HepG2 (cell line): ENCODE measurements at regions not wholly inside any gene's neighbourhood (a gene's known extent, or its start where the extent isn't known, plus 50 kb on each side); places are given as distances from the start of the nearest gene placed in this dataset.

Experiments
- ATAC-seq: fragments of 200-7000 bp; cut with Tn5 transposase; 3 replicates; pipeline ENCODE4 v1.9.1; 2020; ENCODE audit warnings: mild to moderate bottlenecking, moderate library complexity
- BruUV-seq: library from RNA; stranded (reverse); fragments of 400-500 nt; replicated peaks from 2 replicates; lab custom pipeline; 2021; lab: Mats Ljungman, UMichigan
- CTCF ChIA-PET: fragments of 300-600 bp; formaldehyde crosslinking; extraction: SDS; loops from one replicate; lab custom pipeline; 2021; ENCODE audit warnings: low total read pairs, inconsistent platforms, low intra/inter-chr PET ratio; lab: Yijun Ruan, JAX
- POLR2A ChIA-PET: fragments of 350-600 bp; sonication (Branson Sonifier 250); formaldehyde crosslinking; loops from one replicate; lab custom pipeline; 2020; ENCODE audit warnings: antibody characterized with exemption, inconsistent platforms; lab: Yijun Ruan, JAX
- DNase-seq: peaks from one replicate; pipeline ENCODE4 v3.0.0-alpha.2; 2015; ENCODE audit warnings: low spot score
- FAIRE-seq: peaks from 3 replicates; lab custom pipeline; 2011; peaks lifted over from hg19 to GRCh38; lab: Jason Lieb, UNC
- H2AFZ ChIP-seq: one replicate; pipeline ENCODE4 v1.6.1; 2011; ENCODE audit warnings: low read length, inconsistent platforms
- H3K27ac ChIP-seq: fragments of 300-600 bp; 3 replicates; pipeline ENCODE4 v1.8.0; 2011; ENCODE audit warnings: mixed run types, mild to moderate bottlenecking, mixed read lengths, low read length, inconsistent platforms; ENCODE audit not compliant: insufficient read depth; ENCODE audit errors: extremely low read length
- H3K27me3 ChIP-seq, 2 experiments: fragments of 200-600 bp in 1 of 2; 2 replicates in 1 of 2; 3 replicates in 1 of 2; pipeline versions ENCODE4 v1.6.0 to v1.8.0; 2011; ENCODE audit warnings: low read length in 2 of 2, mild to moderate bottlenecking in 2 of 2, moderate library complexity in 2 of 2, inconsistent platforms in 1 of 2; ENCODE audit not compliant: insufficient read depth in 2 of 2, control insufficient read depth in 1 of 2
- H3K36me3 ChIP-seq, 2 experiments: fragments of 200-600 bp in 1 of 2; replicated peaks in 1 of 2; 2 replicates in 1 of 2; 3 replicates in 1 of 2; pipeline versions ENCODE4 v1.5.1 to v1.8.0; 2011; ENCODE audit warnings: low read length in 2 of 2, inconsistent platforms in 1 of 2; ENCODE audit not compliant: insufficient read depth in 2 of 2, control insufficient read depth in 1 of 2
- H3K4me1 ChIP-seq: 2 replicates; pipeline ENCODE4 v1.5.1; 2012; ENCODE audit warnings: low read length, inconsistent platforms; ENCODE audit not compliant: insufficient read depth
- H3K4me2 ChIP-seq: 2 replicates; pipeline ENCODE4 v1.6.0; 2011; ENCODE audit warnings: low read depth, low read length, inconsistent platforms
- H3K4me3 ChIP-seq, 3 experiments: fragments of 200-600 bp in 1 of 3; sonication (generic), shearing (Covaris generic) in 1 of 3; replicated peaks in 1 of 3; 2 replicates each; pipeline ENCODE4 v1.5.1; 2011 to 2016; ENCODE audit warnings: low read length in 3 of 3, inconsistent platforms in 2 of 3, low read depth in 2 of 3, mild to moderate bottlenecking in 2 of 3, control low read depth in 1 of 3, mixed read lengths in 1 of 3; ENCODE audit not compliant: insufficient read depth in 1 of 3
- H3K79me2 ChIP-seq: one replicate; pipeline ENCODE4 v1.6.1; 2011; ENCODE audit warnings: low read length, inconsistent platforms; ENCODE audit not compliant: insufficient read depth
- H3K9ac ChIP-seq: 2 replicates; pipeline ENCODE4 v1.6.0; 2011; ENCODE audit warnings: mild to moderate bottlenecking, low read depth, low read length, inconsistent platforms; ENCODE audit not compliant: insufficient read depth
- H3K9me3 ChIP-seq: 2 replicates; pipeline ENCODE4 v1.5.1; 2012; ENCODE audit warnings: mild to moderate bottlenecking, low read length
- H4K20me1 ChIP-seq: 2 replicates; pipeline ENCODE4 v1.6.0; 2011; ENCODE audit warnings: inconsistent platforms, mild to moderate bottlenecking, low read length, moderate library complexity; ENCODE audit not compliant: insufficient read depth
- SCMH1 ChIP-seq: sonication (generic); formaldehyde crosslinking; IDR thresholded peaks from 2 replicates; pipeline ENCODE4 v1.9.0; 2021; ENCODE audit warnings: missing genetic modification reagents, mild to moderate bottlenecking, borderline replicate concordance
- TAF1 ChIP-seq: sonication (generic); formaldehyde crosslinking; IDR thresholded peaks from 2 replicates; pipeline ENCODE4 v1.4.0; 2020; ENCODE audit warnings: missing genetic modification reagents
- WGBS: methylation state at CpG from one replicate; pipeline ENCODE4 v1.1.6; 2017; ENCODE audit warnings: low lambda C conversion rate; 5-methylcytosine and 5-hydroxymethylcytosine counted together
- in situ Hi-C: cut with HindIII; loops from 2 replicates; pipeline ENCODE4 v1.10.0; 2017; ENCODE audit warnings: low pct_unique_long_range_greater_than_20kb; ENCODE audit not compliant: extremely low pct_ligation_motif_present
- intact Hi-C: fragments of 100-400 bp; cut with micrococcal nuclease; formaldehyde crosslinking; loops from one replicate; pipeline ENCODE4 v1.10.0; 2022; ENCODE audit not compliant: unreplicated experiment
- TF ChIP-seq, protein P1 (sequence below): sonication (generic); formaldehyde crosslinking; IDR thresholded peaks from 2 replicates; pipeline ENCODE4 v1.5.0; 2020; ENCODE audit warnings: missing genetic modification reagents
- TF ChIP-seq, protein P2 (sequence below): sonication (generic); IDR thresholded peaks from 2 replicates; pipeline ENCODE4 v1.6.1; 2016; ENCODE audit warnings: low read depth, borderline replicate concordance
- TF ChIP-seq, protein P3 (sequence below): sonication (generic); formaldehyde crosslinking; IDR thresholded peaks from 2 replicates; pipeline ENCODE4 v1.5.0; 2020; ENCODE audit warnings: mild to moderate bottlenecking, missing genetic modification reagents

DNA sequence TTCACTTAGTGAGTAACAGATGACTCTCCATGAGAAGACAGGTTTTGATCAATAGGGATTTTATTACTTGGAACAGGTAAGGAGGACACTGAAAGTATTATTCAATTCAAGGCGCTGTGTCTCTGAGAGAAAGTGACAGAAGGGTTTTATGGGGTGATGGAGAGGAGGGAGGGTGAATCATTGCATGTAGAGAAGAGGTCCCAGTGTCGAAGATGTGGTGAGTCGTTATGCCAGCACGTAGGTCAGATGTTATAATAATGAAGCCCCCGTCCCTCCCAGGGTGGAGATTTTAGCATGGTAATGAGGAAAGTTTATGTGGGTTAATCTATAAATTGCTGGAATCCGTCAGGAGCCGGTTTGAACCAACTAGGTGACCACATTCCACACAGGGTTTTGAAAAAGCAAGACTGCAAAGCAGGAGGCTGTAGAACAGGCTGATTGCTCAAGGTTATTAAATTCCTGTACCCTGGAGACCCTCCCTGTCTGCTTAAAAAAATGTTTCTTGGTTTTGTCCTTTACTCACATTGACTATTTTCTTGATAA lies 586.4 kb upstream of the TMPRSS15 start:
- no peaks in the 10 kb centered on the region for H3K36me3 ChIP-seq
- no TSS peak for BruUV-seq
- ChIA-PET CTCF (no interaction called here), POLR2A (no interaction called here)
- in situ Hi-C loops (no loop called here), intact Hi-C loops (no loop called here)
- H3K27ac ChIP-seq = no peak overlapping the region
- no peak overlapping the region for H3K9ac ChIP-seq
- no peaks in the 10 kb centered on the region for H3K27me3 ChIP-seq
- H3K9me3 ChIP-seq = peaks cover 81% of the 10 kb centered on the region
- ATAC-seq = no peak
- H3K79me2 ChIP-seq = no peaks in the 10 kb centered on the region
- no peak overlapping the region for H3K4me2 ChIP-seq
- no peak overlapping the region for H2AFZ ChIP-seq
- no peaks in the 10 kb centered on the region for H3K4me1 ChIP-seq
- 18% methylated on average over 6 of the region's 7 CpGs for WGBS
- FAIRE-seq = no peak
- no peaks in the 10 kb centered on the region for H4K20me1 ChIP-seq
- no peak for DNase-seq
- H3K4me3 ChIP-seq = no peak overlapping the region
- TF ChIP-seq TAF1 = no peak
- TF ChIP-seq SCMH1 (CRISPR knock-in tag) = no peak
- TF ChIP-seq, protein P1, sequence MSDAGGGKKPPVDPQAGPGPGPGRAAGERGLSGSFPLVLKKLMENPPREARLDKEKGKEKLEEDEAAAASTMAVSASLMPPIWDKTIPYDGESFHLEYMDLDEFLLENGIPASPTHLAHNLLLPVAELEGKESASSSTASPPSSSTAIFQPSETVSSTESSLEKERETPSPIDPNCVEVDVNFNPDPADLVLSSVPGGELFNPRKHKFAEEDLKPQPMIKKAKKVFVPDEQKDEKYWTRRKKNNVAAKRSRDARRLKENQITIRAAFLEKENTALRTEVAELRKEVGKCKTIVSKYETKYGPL (CRISPR knock-in tag) = no peak
- TF ChIP-seq, protein P2, sequence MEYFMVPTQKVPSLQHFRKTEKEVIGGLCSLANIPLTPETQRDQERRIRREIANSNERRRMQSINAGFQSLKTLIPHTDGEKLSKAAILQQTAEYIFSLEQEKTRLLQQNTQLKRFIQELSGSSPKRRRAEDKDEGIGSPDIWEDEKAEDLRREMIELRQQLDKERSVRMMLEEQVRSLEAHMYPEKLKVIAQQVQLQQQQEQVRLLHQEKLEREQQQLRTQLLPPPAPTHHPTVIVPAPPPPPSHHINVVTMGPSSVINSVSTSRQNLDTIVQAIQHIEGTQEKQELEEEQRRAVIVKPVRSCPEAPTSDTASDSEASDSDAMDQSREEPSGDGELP = no peak
- TF ChIP-seq, protein P3, sequence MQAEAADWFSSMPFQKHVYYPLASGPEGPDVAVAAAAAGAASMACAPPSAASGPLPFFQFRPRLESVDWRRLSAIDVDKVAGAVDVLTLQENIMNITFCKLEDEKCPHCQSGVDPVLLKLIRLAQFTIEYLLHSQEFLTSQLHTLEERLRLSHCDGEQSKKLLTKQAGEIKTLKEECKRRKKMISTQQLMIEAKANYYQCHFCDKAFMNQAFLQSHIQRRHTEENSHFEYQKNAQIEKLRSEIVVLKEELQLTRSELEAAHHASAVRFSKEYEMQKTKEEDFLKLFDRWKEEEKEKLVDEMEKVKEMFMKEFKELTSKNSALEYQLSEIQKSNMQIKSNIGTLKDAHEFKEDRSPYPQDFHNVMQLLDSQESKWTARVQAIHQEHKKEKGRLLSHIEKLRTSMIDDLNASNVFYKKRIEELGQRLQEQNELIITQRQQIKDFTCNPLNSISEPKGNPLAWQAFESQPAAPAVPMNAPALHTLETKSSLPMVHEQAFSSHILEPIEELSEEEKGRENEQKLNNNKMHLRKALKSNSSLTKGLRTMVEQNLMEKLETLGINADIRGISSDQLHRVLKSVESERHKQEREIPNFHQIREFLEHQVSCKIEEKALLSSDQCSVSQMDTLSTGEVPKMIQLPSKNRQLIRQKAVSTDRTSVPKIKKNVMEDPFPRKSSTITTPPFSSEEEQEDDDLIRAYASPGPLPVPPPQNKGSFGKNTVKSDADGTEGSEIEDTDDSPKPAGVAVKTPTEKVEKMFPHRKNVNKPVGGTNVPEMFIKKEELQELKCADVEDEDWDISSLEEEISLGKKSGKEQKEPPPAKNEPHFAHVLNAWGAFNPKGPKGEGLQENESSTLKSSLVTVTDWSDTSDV = no peak
